T-helper 17 cell (primary cell): ENCODE measurements at regions not wholly inside any gene's neighbourhood (a gene's known extent, or its start where the extent isn't known, plus 50 kb on each side); places are given as distances from the start of the nearest gene placed in this dataset.
"Not testable (repeated sequence)": the region's sequence is repeated elsewhere in the genome, so short reads cannot be mapped to it uniquely, and the experiment has no call there.

ENCODE experiments used
- ATAC-seq: fragments of 150-1000 bp; cut with Tn5 transposase; 2 replicates; pipeline ENCODE4 v1.10.0; 2021; ENCODE audit warnings: mild to moderate bottlenecking, moderate library complexity
- DNase-seq, 3 donors: peaks; one replicate each; pipeline versions ENCODE4 v3.0.0 to v3.0.0-alpha.2; 2020 to 2021
- H3K9me3 ChIP-seq: one replicate; pipeline ENCODE4 v1.7.0; 2013; ENCODE audit warnings: low read length, mild to moderate bottlenecking; ENCODE audit not compliant: control insufficient read depth, poor library complexity, severe bottlenecking
- H3K27ac Mint-ChIP-seq: one replicate; pipeline ENCODE4 v1.8.0; 2022; ENCODE audit warnings: mild to moderate bottlenecking, moderate library complexity, mixed read lengths
- H3K27me3 Mint-ChIP-seq: one replicate; pipeline ENCODE4 v1.8.0; 2022; ENCODE audit warnings: mixed read lengths
- H3K36me3 Mint-ChIP-seq: one replicate; pipeline ENCODE4 v1.8.0; 2022; ENCODE audit warnings: low read depth, mixed read lengths
- H3K4me1 Mint-ChIP-seq: one replicate; pipeline ENCODE4 v1.8.0; 2022; ENCODE audit warnings: mild to moderate bottlenecking, mixed read lengths
- H3K4me3 Mint-ChIP-seq: one replicate; pipeline ENCODE4 v1.8.0; 2022; ENCODE audit warnings: mild to moderate bottlenecking, moderate library complexity, mixed read lengths

GRCh38 chr12:19921716-19922115 lies 446.6 kb upstream of the PDE3A start:
- not testable (repeated sequence) for DNase-seq, ATAC-seq, H3K4me1 Mint-ChIP-seq, H3K4me3 Mint-ChIP-seq, H3K27ac Mint-ChIP-seq, H3K27me3 Mint-ChIP-seq, H3K36me3 Mint-ChIP-seq, H3K9me3 ChIP-seq

- no peaks in the 10 kb centered on the region for H3K36me3 Mint-ChIP-seq
- H3K4me1 Mint-ChIP-seq, result no peaks in the 10 kb centered on the region
- H3K27ac Mint-ChIP-seq, result no peak overlapping the region
- no peak overlapping the region for H3K4me3 Mint-ChIP-seq
- no peaks in the 10 kb centered on the region for H3K9me3 ChIP-seq
- no peak for DNase-seq
- no peak for ATAC-seq
- no peaks in the 10 kb centered on the region for H3K27me3 Mint-ChIP-seq
These were observed 445.6 kb upstream of the PDE3A start for GRCh38 chr12:19922717-19923116.

- H3K36me3 Mint-ChIP-seq, result no peaks in the 10 kb centered on the region
- no peaks in the 10 kb centered on the region for H3K27me3 Mint-ChIP-seq
- H3K4me3 Mint-ChIP-seq, result no peak overlapping the region
- no peaks in the 10 kb centered on the region for H3K9me3 ChIP-seq
- H3K27ac Mint-ChIP-seq, result no peak overlapping the region
- H3K4me1 Mint-ChIP-seq, result no peaks in the 10 kb centered on the region
- DNase-seq (no peak), ATAC-seq (no peak)
These were observed 444.0 kb upstream of the PDE3A start for GRCh38 chr12:19924360-19924759.

- H3K4me3 Mint-ChIP-seq, result no peak overlapping the region
- no peak for ATAC-seq
- no peaks in the 10 kb centered on the region for H3K9me3 ChIP-seq
- no peaks in the 10 kb centered on the region for H3K36me3 Mint-ChIP-seq
- H3K27me3 Mint-ChIP-seq, result no peaks in the 10 kb centered on the region
- no peak overlapping the region for H3K27ac Mint-ChIP-seq
- DNase-seq, result no peak
- no peaks in the 10 kb centered on the region for H3K4me1 Mint-ChIP-seq
These were observed 442.5 kb upstream of the PDE3A start for GRCh38 chr12:19925841-19926240.

- no peak overlapping the region for H3K27ac Mint-ChIP-seq
- ATAC-seq (no peak), DNase-seq (no peak)
- H3K4me3 Mint-ChIP-seq, result no peak overlapping the region
- H3K9me3 ChIP-seq, result no peaks in the 10 kb centered on the region
- H3K27me3 Mint-ChIP-seq, result no peaks in the 10 kb centered on the region
- H3K36me3 Mint-ChIP-seq, result no peaks in the 10 kb centered on the region
- no peaks in the 10 kb centered on the region for H3K4me1 Mint-ChIP-seq
These were observed 442.1 kb upstream of the PDE3A start for GRCh38 chr12:19926266-19926665.

- ATAC-seq (no peak), DNase-seq (no peak)
- no peaks in the 10 kb centered on the region for H3K4me1 Mint-ChIP-seq
- H3K4me3 Mint-ChIP-seq, result no peak overlapping the region
- no peak overlapping the region for H3K27ac Mint-ChIP-seq
- H3K36me3 Mint-ChIP-seq, result no peaks in the 10 kb centered on the region
- peaks cover 6% of the 10 kb centered on the region for H3K27me3 Mint-ChIP-seq
- H3K9me3 ChIP-seq, result no peaks in the 10 kb centered on the region
These were observed 440.7 kb upstream of the PDE3A start for GRCh38 chr12:19927661-19928060.

GRCh38 chr12:19932413-19932812 lies 435.9 kb upstream of the PDE3A start:
- Mint-ChIP-seq H3K36me3 (no peaks in the 10 kb centered on the region), H3K4me3 (no peak overlapping the region), H3K27ac (no peak overlapping the region), H3K27me3 (peaks cover 6% of the 10 kb centered on the region), H3K4me1 (no peaks in the 10 kb centered on the region)
- DNase-seq, result no peak
- no peak for ATAC-seq
- H3K9me3 ChIP-seq, result no peaks in the 10 kb centered on the region

GRCh38 chr12:19933924-19934323 lies 434.4 kb upstream of the PDE3A start:
- H3K9me3 ChIP-seq, result no peaks in the 10 kb centered on the region
- Mint-ChIP-seq H3K27me3 (peaks cover 6% of the 10 kb centered on the region), H3K27ac (no peak overlapping the region), H3K4me3 (no peak overlapping the region), H3K36me3 (no peaks in the 10 kb centered on the region), H3K4me1 (no peaks in the 10 kb centered on the region)
- no peak for ATAC-seq
- DNase-seq, result no peak

GRCh38 chr12:19937161-19937560 lies 431.2 kb upstream of the PDE3A start:
- H3K27me3 Mint-ChIP-seq, result peaks cover 3% of the 10 kb centered on the region
- DNase-seq (no peak), ATAC-seq (no peak)
- no peak overlapping the region for H3K27ac Mint-ChIP-seq
- no peak overlapping the region for H3K4me3 Mint-ChIP-seq
- H3K9me3 ChIP-seq, result no peaks in the 10 kb centered on the region
- H3K36me3 Mint-ChIP-seq, result no peaks in the 10 kb centered on the region
- no peaks in the 10 kb centered on the region for H3K4me1 Mint-ChIP-seq

- DNase-seq, result no peak
- Mint-ChIP-seq H3K4me1 (no peaks in the 10 kb centered on the region), H3K4me3 (no peak overlapping the region), H3K27ac (no peak overlapping the region), H3K36me3 (no peaks in the 10 kb centered on the region), H3K27me3 (no peaks in the 10 kb centered on the region)
- H3K9me3 ChIP-seq, result no peaks in the 10 kb centered on the region
- ATAC-seq, result no peak
These were observed 430.3 kb upstream of the PDE3A start for GRCh38 chr12:19938031-19938430.

- Mint-ChIP-seq H3K36me3 (no peaks in the 10 kb centered on the region), H3K27me3 (no peaks in the 10 kb centered on the region), H3K27ac (no peak overlapping the region), H3K4me3 (no peak overlapping the region), H3K4me1 (no peaks in the 10 kb centered on the region)
- no peak for DNase-seq
- ATAC-seq, result no peak
- H3K9me3 ChIP-seq, result no peaks in the 10 kb centered on the region
These were observed 429.8 kb upstream of the PDE3A start for GRCh38 chr12:19938491-19938890.

- Mint-ChIP-seq H3K4me3 (no peak overlapping the region), H3K27me3 (no peaks in the 10 kb centered on the region), H3K36me3 (no peaks in the 10 kb centered on the region), H3K27ac (no peak overlapping the region), H3K4me1 (no peaks in the 10 kb centered on the region)
- ATAC-seq (no peak), DNase-seq (no peak)
- no peaks in the 10 kb centered on the region for H3K9me3 ChIP-seq
These were observed 428.1 kb upstream of the PDE3A start for GRCh38 chr12:19940267-19940666.

GRCh38 chr12:19941096-19941495 lies 427.2 kb upstream of the PDE3A start:
- H3K27ac Mint-ChIP-seq, result no peak overlapping the region
- DNase-seq, result no peak
- no peaks in the 10 kb centered on the region for H3K4me1 Mint-ChIP-seq
- no peak for ATAC-seq
- H3K4me3 Mint-ChIP-seq, result no peak overlapping the region
- H3K9me3 ChIP-seq, result no peaks in the 10 kb centered on the region
- H3K36me3 Mint-ChIP-seq, result no peaks in the 10 kb centered on the region
- H3K27me3 Mint-ChIP-seq, result no peaks in the 10 kb centered on the region

GRCh38 chr12:19945559-19946435 lies 422.5 kb upstream of the PDE3A start:
- H3K9me3 ChIP-seq, result peaks cover 4% of the 10 kb centered on the region

More at GRCh38 chr12:19945559-19946435, 422.5 kb upstream of the PDE3A start:
- no peak for DNase-seq
- Mint-ChIP-seq H3K36me3 (no peaks in the 10 kb centered on the region), H3K4me1 (no peaks in the 10 kb centered on the region), H3K27me3 (no peaks in the 10 kb centered on the region), H3K27ac (no peak overlapping the region), H3K4me3 (no peak overlapping the region)
- no peak for ATAC-seq
